ENCODE measurements at regions not wholly inside any gene's neighbourhood (a gene's known extent, or its start where the extent isn't known, plus 50 kb on each side); places are given as distances from the start of the nearest gene placed in this dataset.

- no peak overlapping the region for H3K27ac ChIP-seq
- H3K4me2 ChIP-seq: no peak overlapping the region
- H3K4me3 ChIP-seq: no peak overlapping the region
- TF ChIP-seq Cebpa-rat (IDR thresholded peaks at IDR 0.05): no peak
- H3K27me3 ChIP-seq: no peaks in the 10 kb centered on the region
- no peak overlapping the region for H3K9ac ChIP-seq
- no peaks in the 10 kb centered on the region for H4K20me1 ChIP-seq
- no peaks in the 10 kb centered on the region for H3K36me3 ChIP-seq
- no peaks in the 10 kb centered on the region for H3K9me3 ChIP-seq (replicated peaks in 1 of 11)
- no peaks in the 10 kb centered on the region for H3K4me1 ChIP-seq
Observed at GRCh38 chr18:29062921-29063320, 886.0 kb upstream of the CDH2 start.

- H3K27me3 ChIP-seq: no peaks in the 10 kb centered on the region
- H3K4me2 ChIP-seq: no peak overlapping the region
- H3K36me3 ChIP-seq: no peaks in the 10 kb centered on the region
- no peaks in the 10 kb centered on the region for H3K4me1 ChIP-seq
- H4K20me1 ChIP-seq: no peaks in the 10 kb centered on the region
- no peak for TF ChIP-seq Cebpa-rat (IDR thresholded peaks at IDR 0.05)
- no peaks in the 10 kb centered on the region for H3K9me3 ChIP-seq (replicated peaks in 1 of 11)
- H3K9ac ChIP-seq: no peak overlapping the region
- peak overlapping the region in 1 of 11 experiments; percentile 7; a peak in 1 of 22 replicates for H3K27ac ChIP-seq
- no peak overlapping the region for H3K4me3 ChIP-seq
Observed at GRCh38 chr18:29060349-29060748, 883.4 kb upstream of the CDH2 start.

- H3K4me2 ChIP-seq: no peak overlapping the region
- H3K9me3 ChIP-seq (replicated peaks in 1 of 11): no peaks in the 10 kb centered on the region
- H3K4me3 ChIP-seq: no peak overlapping the region
- H4K20me1 ChIP-seq: no peaks in the 10 kb centered on the region
- H3K27me3 ChIP-seq: no peaks in the 10 kb centered on the region
- no peaks in the 10 kb centered on the region for H3K4me1 ChIP-seq
- TF ChIP-seq Cebpa-rat (IDR thresholded peaks at IDR 0.05): no peak
- H3K9ac ChIP-seq: no peak overlapping the region
- no peaks in the 10 kb centered on the region for H3K36me3 ChIP-seq
- H3K27ac ChIP-seq: no peak overlapping the region
Observed at GRCh38 chr18:29057703-29058102, 880.8 kb upstream of the CDH2 start.

GRCh38 chr18:29056800-29057199, 879.9 kb upstream of the CDH2 start:
- H3K4me1 ChIP-seq: no peaks in the 10 kb centered on the region
- no peaks in the 10 kb centered on the region for H3K9me3 ChIP-seq (replicated peaks in 1 of 11)
- H3K4me3 ChIP-seq: no peak overlapping the region
- TF ChIP-seq Cebpa-rat (IDR thresholded peaks at IDR 0.05): no peak
- H3K36me3 ChIP-seq: no peaks in the 10 kb centered on the region
- H4K20me1 ChIP-seq: no peaks in the 10 kb centered on the region
- no peak overlapping the region for H3K4me2 ChIP-seq
- no peak overlapping the region for H3K27ac ChIP-seq
- no peaks in the 10 kb centered on the region for H3K27me3 ChIP-seq
- no peak overlapping the region for H3K9ac ChIP-seq

- H4K20me1 ChIP-seq: no peaks in the 10 kb centered on the region
- no peaks in the 10 kb centered on the region for H3K4me1 ChIP-seq
- H3K9ac ChIP-seq: no peak overlapping the region
- no peak for TF ChIP-seq Cebpa-rat (IDR thresholded peaks at IDR 0.05)
- no peaks in the 10 kb centered on the region for H3K27me3 ChIP-seq
- H3K9me3 ChIP-seq (replicated peaks in 1 of 11): peaks cover 0 to 3% (median 0%) of the 10 kb centered on the region in 11 experiments; a peak in 1 of 22 replicates
- H3K36me3 ChIP-seq: no peaks in the 10 kb centered on the region
- no peak overlapping the region for H3K27ac ChIP-seq
- H3K4me2 ChIP-seq: no peak overlapping the region
- no peak overlapping the region for H3K4me3 ChIP-seq
Observed at GRCh38 chr18:29041976-29042375, 865.0 kb upstream of the CDH2 start.

DNA sequence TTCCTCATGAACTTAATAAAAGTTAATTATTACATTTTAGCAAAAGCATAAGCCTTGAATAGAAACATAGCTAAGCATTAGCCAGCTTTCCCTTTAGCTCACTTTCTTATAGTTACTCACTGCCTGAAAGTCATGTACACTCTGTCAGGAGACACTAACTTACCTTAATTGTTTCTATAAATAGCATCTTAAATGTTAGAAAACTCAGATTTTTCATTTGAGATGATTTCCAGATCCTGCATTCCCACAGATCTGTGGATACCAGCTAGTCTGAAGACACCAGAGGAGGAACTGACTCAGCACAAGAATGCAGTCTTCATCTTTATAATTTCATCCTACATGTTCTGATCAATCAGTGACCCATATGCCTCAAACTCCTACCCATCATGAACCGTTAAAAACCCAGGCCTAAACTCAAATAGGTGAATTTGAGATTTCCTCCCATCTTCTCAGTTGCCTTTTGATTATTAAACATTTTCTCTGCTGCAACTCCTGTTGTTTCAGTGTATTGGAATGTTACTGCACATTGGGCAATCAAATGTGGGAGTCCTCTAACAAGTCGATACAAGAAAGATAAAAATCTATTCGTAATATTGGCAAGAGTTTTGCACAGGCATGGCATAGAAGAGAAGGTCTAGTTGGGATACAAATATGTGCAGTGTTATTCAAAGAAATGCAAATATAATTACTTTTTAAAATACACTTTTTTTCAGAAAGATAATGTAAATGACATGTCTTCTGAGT, 857.4 kb upstream of the CDH2 start:
- no peak overlapping the region for H3K4me2 ChIP-seq
- H3K27ac ChIP-seq: no peak overlapping the region
- H3K9me3 ChIP-seq (replicated peaks in 1 of 11): no peaks in the 10 kb centered on the region
- no peak overlapping the region for H3K4me3 ChIP-seq
- no peaks in the 10 kb centered on the region for H3K36me3 ChIP-seq
- H4K20me1 ChIP-seq: no peaks in the 10 kb centered on the region
- no peak overlapping the region for H3K9ac ChIP-seq
- no peaks in the 10 kb centered on the region for H3K4me1 ChIP-seq
- TF ChIP-seq Cebpa-rat (IDR thresholded peaks at IDR 0.05): no peak
- no peaks in the 10 kb centered on the region for H3K27me3 ChIP-seq

GRCh38 chr18:29028560-29028959, 851.6 kb upstream of the CDH2 start:
- no peaks in the 10 kb centered on the region for H3K27me3 ChIP-seq
- no peaks in the 10 kb centered on the region for H3K36me3 ChIP-seq
- no peak for TF ChIP-seq Cebpa-rat (IDR thresholded peaks at IDR 0.05)
- H3K4me3 ChIP-seq: no peak overlapping the region
- no peak overlapping the region for H3K27ac ChIP-seq
- no peak overlapping the region for H3K9ac ChIP-seq
- no peak overlapping the region for H3K4me2 ChIP-seq
- no peaks in the 10 kb centered on the region for H4K20me1 ChIP-seq
- H3K9me3 ChIP-seq (replicated peaks in 1 of 11): no peaks in the 10 kb centered on the region
- no peaks in the 10 kb centered on the region for H3K4me1 ChIP-seq

DNA sequence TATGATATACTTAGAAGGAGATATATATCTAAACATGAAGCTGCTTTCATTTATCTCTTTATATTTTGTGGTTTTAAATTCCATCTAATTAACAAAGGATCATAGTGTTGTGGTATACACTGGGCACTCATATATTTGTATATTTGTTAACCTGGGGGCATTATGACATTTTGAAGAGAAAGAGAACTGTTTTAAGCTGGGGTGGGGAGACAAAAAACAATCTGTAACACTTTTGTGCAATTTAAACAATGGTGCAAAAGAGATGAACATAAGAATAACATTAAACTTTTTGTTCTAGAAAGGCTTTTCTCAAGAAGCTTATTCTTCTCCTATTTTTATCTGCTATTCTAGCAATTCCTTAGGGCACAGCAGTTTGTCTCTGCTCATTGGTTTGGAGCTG, 842.0 kb upstream of the CDH2 start:
- H3K27ac ChIP-seq: no peak overlapping the region
- no peak for TF ChIP-seq Cebpa-rat (IDR thresholded peaks at IDR 0.05)
- H3K27me3 ChIP-seq: no peaks in the 10 kb centered on the region
- H3K9me3 ChIP-seq (replicated peaks in 1 of 11): no peaks in the 10 kb centered on the region
- H3K9ac ChIP-seq: no peak overlapping the region
- no peaks in the 10 kb centered on the region for H4K20me1 ChIP-seq
- peaks cover 0 to 5% (median 0%) of the 10 kb centered on the region in 10 experiments; a peak in 4 of 20 replicates for H3K4me1 ChIP-seq
- H3K36me3 ChIP-seq: no peaks in the 10 kb centered on the region
- H3K4me3 ChIP-seq: no peak overlapping the region
- no peak overlapping the region for H3K4me2 ChIP-seq

DNA sequence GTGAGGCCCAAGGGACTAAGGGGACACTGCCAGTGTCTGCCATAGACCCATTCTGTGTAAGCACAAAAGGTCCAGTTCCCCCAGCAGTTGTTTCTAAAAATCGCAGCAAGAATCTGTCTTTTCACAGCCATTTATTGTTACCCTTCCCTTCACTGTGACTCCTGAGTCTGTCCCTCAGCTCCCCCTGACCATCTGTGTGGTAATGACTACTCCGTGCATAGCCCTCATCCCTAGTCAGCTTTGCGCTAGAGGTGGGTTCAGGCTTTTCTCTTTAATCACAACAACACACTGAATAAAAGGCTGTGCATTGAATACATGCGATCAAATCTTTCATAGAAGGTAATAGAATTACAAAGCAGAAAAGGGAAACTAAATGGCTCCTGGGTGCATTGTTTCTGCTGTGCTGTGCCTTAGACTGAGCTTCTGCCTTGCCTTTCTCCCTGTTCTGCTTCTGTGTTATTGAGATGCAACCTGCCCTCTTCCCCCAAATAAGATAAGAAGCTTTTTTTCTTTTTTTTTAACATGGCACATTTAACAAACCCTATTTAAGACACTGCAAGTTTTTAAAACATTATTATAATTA, 836.0 kb upstream of the CDH2 start:
- TF ChIP-seq Cebpa-rat (IDR thresholded peaks at IDR 0.05): no peak
- H3K4me3 ChIP-seq: no peak overlapping the region
- H3K4me2 ChIP-seq: no peak overlapping the region
- H3K36me3 ChIP-seq: no peaks in the 10 kb centered on the region
- no peak overlapping the region for H3K9ac ChIP-seq
- H3K27me3 ChIP-seq: no peaks in the 10 kb centered on the region
- H4K20me1 ChIP-seq: no peaks in the 10 kb centered on the region
- no peak overlapping the region for H3K27ac ChIP-seq
- no peaks in the 10 kb centered on the region for H3K9me3 ChIP-seq (replicated peaks in 1 of 11)
- no peaks in the 10 kb centered on the region for H3K4me1 ChIP-seq

- Histone ChIP-seq H3K9ac (no peak overlapping the region), H3K36me3 (no peaks in the 10 kb centered on the region), H4K20me1 (no peaks in the 10 kb centered on the region), H3K27ac (no peak overlapping the region), H3K27me3 (no peaks in the 10 kb centered on the region), H3K4me3 (no peak overlapping the region), H3K9me3 (replicated peaks in 1 of 11) (no peaks in the 10 kb centered on the region), H3K4me1 (no peaks in the 10 kb centered on the region), H3K4me2 (no peak overlapping the region)
- TF ChIP-seq Cebpa-rat (IDR thresholded peaks at IDR 0.05): no peak
Observed at GRCh38 chr18:29012364-29012763, 835.4 kb upstream of the CDH2 start.

All from BLaER1 treated with 17β-estradiol and CSF1 and Interleukin-3, amounts not matched to agents 10 nM and 100 nM (cell line).